K562 (cell line): ENCODE measurements at regions not wholly inside any gene's neighbourhood (a gene's known extent, or its start where the extent isn't known, plus 50 kb on each side); places are given as distances from the start of the nearest gene placed in this dataset.

Experiments used
- ATAC-seq: fragments of 200-7000 bp; cut with Tn5 transposase; 3 replicates; pipeline ENCODE4 v1.9.1; 2020; ENCODE audit warnings: moderate library complexity
- BruUV-seq: library from RNA; stranded (reverse); fragments of 400-500 nt; replicated peaks from 2 replicates; lab custom pipeline; 2021; lab: Mats Ljungman, UMichigan
- CTCF ChIA-PET: fragments of 300-600 bp; formaldehyde crosslinking; extraction: SDS; loops from one replicate; lab custom pipeline; 2021; ENCODE audit warnings: low intra/inter-chr PET ratio; lab: Yijun Ruan, JAX
- POLR2A ChIA-PET: fragments of 300-600, 350-650 bp; sonication (Branson Sonifier 250); formaldehyde crosslinking; extraction: SDS; loops from one replicate; lab custom pipeline; 2021; ENCODE audit warnings: antibody characterized with exemption, inconsistent platforms; lab: Yijun Ruan, JAX
- DNase-seq, 4 experiments: peaks; one replicate each; pipeline versions ENCODE4 v3.0.0 to v3.0.0-alpha.2; 2011 to 2018; ENCODE audit warnings: low spot score in 3 of 4, mixed read lengths in 3 of 4; ENCODE audit errors: extremely low read depth in 1 of 4
- FAIRE-seq: peaks from 2 replicates; lab custom pipeline; 2011; peaks lifted over from hg19 to GRCh38; lab: Jason Lieb, UNC
- H2AFZ ChIP-seq: 2 replicates; pipeline ENCODE4 v1.6.0; 2011; ENCODE audit warnings: low read depth, low read length, control low read depth, inconsistent platforms
- H3K27ac ChIP-seq: fragments of 200-600 bp; 3 replicates; pipeline ENCODE4 v1.8.0; 2011; ENCODE audit warnings: low read depth, mild to moderate bottlenecking, control low read depth, inconsistent platforms, low read length, moderate library complexity, mixed read lengths; ENCODE audit errors: extremely low read depth
- H3K27me3 ChIP-seq, 2 experiments: fragments of 300-600 bp in 1 of 2; 2 replicates in 1 of 2; 3 replicates in 1 of 2; pipeline versions ENCODE4 v1.6.0 to v1.8.0; 2011; ENCODE audit warnings: inconsistent platforms in 2 of 2, low read length in 2 of 2, mild to moderate bottlenecking in 1 of 2, mixed read lengths in 1 of 2, moderate library complexity in 1 of 2; ENCODE audit not compliant: control insufficient read depth in 2 of 2, insufficient read depth in 2 of 2
- H3K36me3 ChIP-seq: fragments of 300-600 bp; 3 replicates; pipeline ENCODE4 v1.8.0; 2011; ENCODE audit warnings: mild to moderate bottlenecking, low read length, inconsistent platforms; ENCODE audit not compliant: control insufficient read depth, insufficient read depth
- H3K4me1 ChIP-seq, 2 experiments: fragments of 200-600 bp in 1 of 2; replicated peaks in 1 of 2; 2 replicates in 1 of 2; 3 replicates in 1 of 2; pipeline versions ENCODE4 v1.5.1 to v1.8.0; 2011; ENCODE audit warnings: inconsistent platforms in 2 of 2, low read length in 2 of 2, mild to moderate bottlenecking in 1 of 2, mixed read lengths in 1 of 2, moderate library complexity in 1 of 2; ENCODE audit not compliant: control insufficient read depth in 2 of 2, insufficient read depth in 2 of 2
- H3K4me2 ChIP-seq: 2 replicates; pipeline ENCODE4 v1.6.1; 2011; ENCODE audit warnings: low read length, control low read depth, inconsistent platforms, mixed read lengths; ENCODE audit not compliant: insufficient read depth
- H3K4me3 ChIP-seq: fragments of 200-600 bp; sonication (generic), shearing (Covaris generic); 2 replicates; pipeline ENCODE4 v1.5.1; 2016; ENCODE audit warnings: control low read depth, inconsistent platforms
- H3K79me2 ChIP-seq: fragments of 200-600 bp; 3 replicates; pipeline ENCODE4 v1.8.0; 2011; ENCODE audit warnings: low read length, inconsistent platforms; ENCODE audit not compliant: control insufficient read depth, insufficient read depth
- H3K9ac ChIP-seq, 2 experiments: 2 replicates each; pipeline versions ENCODE4 v1.6.0 to v1.6.1; 2011; ENCODE audit warnings: low read depth in 2 of 2, low read length in 2 of 2, control low read depth in 1 of 2, inconsistent platforms in 1 of 2, mild to moderate bottlenecking in 1 of 2, mixed read lengths in 1 of 2; ENCODE audit not compliant: insufficient read depth in 1 of 2
- H3K9me1 ChIP-seq: one replicate; pipeline ENCODE4 v1.6.0; 2011; ENCODE audit warnings: inconsistent platforms, mild to moderate bottlenecking, low read length, moderate library complexity; ENCODE audit not compliant: control insufficient read depth, insufficient read depth
- H3K9me3 ChIP-seq: replicated peaks from 2 replicates; pipeline ENCODE4 v1.5.1; 2011; ENCODE audit warnings: low read depth, low read length, inconsistent platforms; ENCODE audit not compliant: control insufficient read depth, insufficient read depth
- H4K20me1 ChIP-seq: replicated peaks from 2 replicates; pipeline ENCODE4 v1.6.1; 2011; ENCODE audit warnings: low read length, inconsistent platforms, mixed read lengths; ENCODE audit not compliant: control insufficient read depth, insufficient read depth
- EWSR1 ChIP-seq: fragments of 450-650 bp; IDR thresholded peaks from 2 replicates; pipeline ENCODE4 v1.6.1; 2018; ENCODE audit warnings: borderline replicate concordance, mild to moderate bottlenecking, low read depth, moderate library complexity; ENCODE audit not compliant: partially characterized antibody
- HBP1 ChIP-seq: fragments of 450-650 bp; formaldehyde crosslinking; IDR thresholded peaks from 2 replicates; pipeline ENCODE4 v1.4.0; 2022; ENCODE audit warnings: missing genetic modification characterization
- HCFC1 ChIP-seq: IDR thresholded peaks from 2 replicates; pipeline ENCODE4 v1.6.1; 2012; ENCODE audit warnings: low read depth, low read length, improper control_type of control experiment
- KLF6 ChIP-seq: fragments of 250-450 bp; sonication (Bioruptor Pico); IDR thresholded peaks from 2 replicates; pipeline ENCODE4 v1.4.0; 2020; ENCODE audit warnings: mild to moderate bottlenecking, moderate library complexity, borderline replicate concordance
- PATZ1 ChIP-seq: fragments of 250-450 bp; sonication (Bioruptor Pico); IDR thresholded peaks from 2 replicates; pipeline ENCODE4 v1.5.0; 2020; ENCODE audit warnings: mild to moderate bottlenecking, borderline replicate concordance
- WGBS: fragments of 100-300 bp; shearing (Covaris generic); methylation state at CpG from one replicate; pipeline ENCODE4 v1.1.6; 2016; ENCODE audit warnings: low coverage, mixed read lengths; ENCODE audit not compliant: insufficient coverage; ENCODE audit errors: missing lambda C conversion rate; 5-methylcytosine and 5-hydroxymethylcytosine counted together
- in situ Hi-C: fragments of 300-500 bp; cut with MboI; formaldehyde crosslinking; loops from 4 replicates; pipeline ENCODE4 v1.15.0; 2018; ENCODE audit warnings: inconsistent platforms, mixed read lengths
- intact Hi-C: fragments of 100-400 bp; cut with micrococcal nuclease; formaldehyde crosslinking; loops from 2 replicates; pipeline ENCODE4 v1.14.2; 2022

- Histone ChIP-seq H3K36me3 (no peaks in the 10 kb centered on the region), H4K20me1 (no peaks in the 10 kb centered on the region), H3K4me1 (no peaks in the 10 kb centered on the region), H3K9ac (no peak overlapping the region), H3K27ac (no peak overlapping the region), H3K9me1 (no peaks in the 10 kb centered on the region), H3K4me3 (no peak overlapping the region), H3K4me2 (no peak overlapping the region), H3K79me2 (no peaks in the 10 kb centered on the region)
- in situ Hi-C loops = no loop called here
- FAIRE-seq = no peak
- WGBS = 0% methylated on average over 3 of the region's 3 CpGs
- BruUV-seq = no TSS peak
- POLR2A ChIA-PET = interaction anchor here (0.6 kb wide), 1 partner anchor 620 kb away, joined by 3 read pairs; no protein-coding TSS in a partner anchor
- TF ChIP-seq HBP1 (CRISPR knock-in tag) = no peak
- TF ChIP-seq PATZ1 = no peak
- no peak for TF ChIP-seq HCFC1
- TF ChIP-seq EWSR1 = no peak
- TF ChIP-seq KLF6 = no peak
- TF ChIP-seq, all 486 proteins: peak for 0
- CTCF ChIA-PET = no interaction called here
- ATAC-seq = no peak
- intact Hi-C loops = no loop called here
- no peaks in the 10 kb centered on the region for H3K9me3 ChIP-seq
- H2AFZ ChIP-seq = no peak overlapping the region
- no peaks in the 10 kb centered on the region for H3K27me3 ChIP-seq
- no peak for DNase-seq
These were observed 158.6 kb downstream of the OSTF1 start for GRCh38 chr9:75246949-75247348.
